ENCODE measurements at regions not wholly inside any gene's neighbourhood (a gene's known extent, or its start where the extent isn't known, plus 50 kb on each side); places are given as distances from the start of the nearest gene placed in this dataset.

DNA sequence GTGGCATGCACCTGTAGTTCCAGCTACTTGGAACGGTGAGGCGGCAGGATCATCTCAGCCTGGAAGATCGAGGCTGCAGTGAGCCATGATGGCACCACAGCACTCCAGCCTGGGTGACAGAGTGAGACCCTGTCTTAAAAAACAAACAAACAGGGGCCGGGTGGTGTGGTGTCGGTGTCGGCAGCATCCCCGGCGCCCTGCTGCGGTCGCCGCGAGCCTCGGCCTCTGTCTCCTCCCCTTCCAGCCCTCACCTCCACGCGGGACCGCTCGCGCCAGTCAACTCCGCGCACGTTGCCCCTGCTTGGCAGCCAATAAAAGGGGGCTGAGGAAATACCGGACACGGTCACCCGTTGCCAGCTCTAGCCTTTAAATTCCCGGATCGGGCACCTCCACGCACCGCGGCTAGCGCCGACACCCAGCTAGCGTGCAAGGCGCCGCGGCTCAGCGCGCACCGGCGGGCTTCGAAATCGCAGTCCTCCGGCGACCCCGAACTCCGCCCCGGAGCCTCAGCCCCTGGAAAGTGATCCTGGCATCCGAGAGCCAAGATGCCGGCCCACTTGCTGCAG is 204.7 kb downstream of the CDRT15L2 start:
- TF ChIP-seq, protein P1, sequence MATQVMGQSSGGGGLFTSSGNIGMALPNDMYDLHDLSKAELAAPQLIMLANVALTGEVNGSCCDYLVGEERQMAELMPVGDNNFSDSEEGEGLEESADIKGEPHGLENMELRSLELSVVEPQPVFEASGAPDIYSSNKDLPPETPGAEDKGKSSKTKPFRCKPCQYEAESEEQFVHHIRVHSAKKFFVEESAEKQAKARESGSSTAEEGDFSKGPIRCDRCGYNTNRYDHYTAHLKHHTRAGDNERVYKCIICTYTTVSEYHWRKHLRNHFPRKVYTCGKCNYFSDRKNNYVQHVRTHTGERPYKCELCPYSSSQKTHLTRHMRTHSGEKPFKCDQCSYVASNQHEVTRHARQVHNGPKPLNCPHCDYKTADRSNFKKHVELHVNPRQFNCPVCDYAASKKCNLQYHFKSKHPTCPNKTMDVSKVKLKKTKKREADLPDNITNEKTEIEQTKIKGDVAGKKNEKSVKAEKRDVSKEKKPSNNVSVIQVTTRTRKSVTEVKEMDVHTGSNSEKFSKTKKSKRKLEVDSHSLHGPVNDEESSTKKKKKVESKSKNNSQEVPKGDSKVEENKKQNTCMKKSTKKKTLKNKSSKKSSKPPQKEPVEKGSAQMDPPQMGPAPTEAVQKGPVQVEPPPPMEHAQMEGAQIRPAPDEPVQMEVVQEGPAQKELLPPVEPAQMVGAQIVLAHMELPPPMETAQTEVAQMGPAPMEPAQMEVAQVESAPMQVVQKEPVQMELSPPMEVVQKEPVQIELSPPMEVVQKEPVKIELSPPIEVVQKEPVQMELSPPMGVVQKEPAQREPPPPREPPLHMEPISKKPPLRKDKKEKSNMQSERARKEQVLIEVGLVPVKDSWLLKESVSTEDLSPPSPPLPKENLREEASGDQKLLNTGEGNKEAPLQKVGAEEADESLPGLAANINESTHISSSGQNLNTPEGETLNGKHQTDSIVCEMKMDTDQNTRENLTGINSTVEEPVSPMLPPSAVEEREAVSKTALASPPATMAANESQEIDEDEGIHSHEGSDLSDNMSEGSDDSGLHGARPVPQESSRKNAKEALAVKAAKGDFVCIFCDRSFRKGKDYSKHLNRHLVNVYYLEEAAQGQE (IDR thresholded peaks at IDR 0.05; ENCODE audit: low read depth): no peak
- TF ChIP-seq FOXM1 (IDR thresholded peaks at IDR 0.05; ENCODE audit: borderline replicate concordance, low read depth) (no peak), EP300 (IDR thresholded peaks at IDR 0.05; ENCODE audit: borderline replicate concordance) (no peak), YY1 (IDR thresholded peaks at IDR 0.05; ENCODE audit: low read depth) (no peak), ZBTB7A (IDR thresholded peaks at IDR 0.05; ENCODE audit: low read depth) (no peak), CEBPB (IDR thresholded peaks at IDR 0.05) (no peak), TCF12 (IDR thresholded peaks at IDR 0.05; ENCODE audit: low read depth) (no peak), RAD21 (IDR thresholded peaks at IDR 0.05; ENCODE audit: low read depth) (no peak), CREB1 (IDR thresholded peaks at IDR 0.05; ENCODE audit: low read depth) (no peak), TAF1 (IDR thresholded peaks at IDR 0.05; ENCODE audit: low read depth) (no peak), NFIC (IDR thresholded peaks at IDR 0.05) (no peak), EGR1 (IDR thresholded peaks at IDR 0.05) (no peak), TEAD4 (IDR thresholded peaks at IDR 0.05) (no peak)
- TF ChIP-seq, protein P2, sequence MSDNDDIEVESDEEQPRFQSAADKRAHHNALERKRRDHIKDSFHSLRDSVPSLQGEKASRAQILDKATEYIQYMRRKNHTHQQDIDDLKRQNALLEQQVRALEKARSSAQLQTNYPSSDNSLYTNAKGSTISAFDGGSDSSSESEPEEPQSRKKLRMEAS (IDR thresholded peaks at IDR 0.05): no peak
- TF ChIP-seq, protein P3, sequence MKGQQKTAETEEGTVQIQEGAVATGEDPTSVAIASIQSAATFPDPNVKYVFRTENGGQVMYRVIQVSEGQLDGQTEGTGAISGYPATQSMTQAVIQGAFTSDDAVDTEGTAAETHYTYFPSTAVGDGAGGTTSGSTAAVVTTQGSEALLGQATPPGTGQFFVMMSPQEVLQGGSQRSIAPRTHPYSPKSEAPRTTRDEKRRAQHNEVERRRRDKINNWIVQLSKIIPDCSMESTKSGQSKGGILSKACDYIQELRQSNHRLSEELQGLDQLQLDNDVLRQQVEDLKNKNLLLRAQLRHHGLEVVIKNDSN (IDR thresholded peaks at IDR 0.05): no peak

DNA sequence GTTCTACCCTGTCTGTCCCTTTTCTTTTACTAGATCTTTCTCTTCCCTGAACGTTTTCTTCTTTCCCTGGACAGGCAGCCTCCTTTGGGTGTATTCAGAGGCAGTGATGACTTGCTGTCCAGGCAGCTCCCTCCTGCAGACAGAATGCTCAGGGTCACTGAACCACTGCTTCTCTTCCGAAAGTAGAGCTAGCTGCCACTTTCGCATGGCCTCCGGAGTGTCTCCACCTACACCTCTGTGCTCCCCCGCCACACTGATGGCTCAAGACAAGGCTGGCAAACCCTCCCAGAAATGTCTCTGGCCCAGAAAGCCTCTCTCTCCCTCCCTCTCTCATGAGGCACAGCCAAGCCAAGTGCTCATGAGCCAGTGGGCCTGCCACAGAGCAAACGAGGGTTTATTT is 207.8 kb downstream of the CDRT15L2 start:
- TF ChIP-seq, protein P2 (IDR thresholded peaks at IDR 0.05): no peak
- TF ChIP-seq CEBPB (IDR thresholded peaks at IDR 0.05): no peak
- no peak for TF ChIP-seq TEAD4 (IDR thresholded peaks at IDR 0.05)
- no peak for TF ChIP-seq TAF1 (IDR thresholded peaks at IDR 0.05; ENCODE audit: low read depth)
- TF ChIP-seq YY1 (IDR thresholded peaks at IDR 0.05; ENCODE audit: low read depth): no peak
- TF ChIP-seq EP300 (IDR thresholded peaks at IDR 0.05; ENCODE audit: borderline replicate concordance): no peak
- TF ChIP-seq, protein P3 (IDR thresholded peaks at IDR 0.05): no peak
- TF ChIP-seq, protein P1 (IDR thresholded peaks at IDR 0.05; ENCODE audit: low read depth): no peak
- TF ChIP-seq TCF12 (IDR thresholded peaks at IDR 0.05; ENCODE audit: low read depth): no peak
- no peak for TF ChIP-seq ZBTB7A (IDR thresholded peaks at IDR 0.05; ENCODE audit: low read depth)
- no peak for TF ChIP-seq CREB1 (IDR thresholded peaks at IDR 0.05; ENCODE audit: low read depth)
- no peak for TF ChIP-seq NFIC (IDR thresholded peaks at IDR 0.05)
- TF ChIP-seq RAD21 (IDR thresholded peaks at IDR 0.05; ENCODE audit: low read depth): no peak
- no peak for TF ChIP-seq FOXM1 (IDR thresholded peaks at IDR 0.05; ENCODE audit: borderline replicate concordance, low read depth)
- no peak for TF ChIP-seq EGR1 (IDR thresholded peaks at IDR 0.05)

DNA sequence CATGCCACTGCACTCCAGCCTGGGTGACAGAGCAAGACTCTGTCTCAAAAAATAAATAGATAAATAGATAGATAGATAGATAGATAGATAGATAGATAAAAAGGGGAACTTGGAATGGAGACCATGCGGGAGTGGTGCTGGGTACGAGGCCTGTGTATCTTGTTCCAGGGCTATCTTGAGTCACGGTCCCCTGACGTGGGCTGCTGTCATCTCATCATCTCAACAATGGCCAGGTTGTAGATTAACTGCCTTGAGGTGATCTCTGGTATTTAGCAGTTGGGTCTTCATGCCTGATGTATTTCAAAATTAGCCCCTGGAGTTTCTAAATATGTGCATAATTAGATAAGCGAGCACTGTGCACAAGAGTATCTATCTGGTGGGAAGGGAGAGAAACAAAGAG is 212.1 kb downstream of the CDRT15L2 start:
- TF ChIP-seq EP300 (IDR thresholded peaks at IDR 0.05; ENCODE audit: borderline replicate concordance) (no peak), TEAD4 (IDR thresholded peaks at IDR 0.05) (no peak), ZBTB7A (IDR thresholded peaks at IDR 0.05; ENCODE audit: low read depth) (no peak)
- TF ChIP-seq, protein P2 (IDR thresholded peaks at IDR 0.05): no peak

DNA sequence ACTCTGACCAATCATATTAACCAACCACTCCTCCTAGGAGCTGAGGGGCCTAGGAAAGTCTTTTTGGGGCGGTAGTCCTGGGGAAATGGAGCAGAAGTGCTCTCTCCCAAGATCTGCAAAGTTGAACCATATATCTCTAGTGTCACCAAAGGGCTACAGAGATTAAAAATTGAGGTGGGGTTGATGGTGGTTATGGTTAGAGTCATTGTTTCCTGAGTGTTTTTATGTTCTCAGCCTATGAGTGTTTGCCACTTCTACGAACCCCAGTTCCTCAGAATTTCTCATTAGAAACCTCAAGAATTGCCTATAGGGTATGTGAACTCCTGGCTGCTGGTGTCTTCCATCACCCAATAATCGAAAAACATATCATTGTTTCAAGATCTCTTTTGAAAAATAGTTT is 217.8 kb downstream of the CDRT15L2 start:
- TF ChIP-seq EGR1 (IDR thresholded peaks at IDR 0.05): no peak
- no peak for TF ChIP-seq YY1 (IDR thresholded peaks at IDR 0.05; ENCODE audit: low read depth)
- TF ChIP-seq RAD21 (IDR thresholded peaks at IDR 0.05; ENCODE audit: low read depth): no peak
- TF ChIP-seq FOXM1 (IDR thresholded peaks at IDR 0.05; ENCODE audit: borderline replicate concordance, low read depth): no peak
- no peak for TF ChIP-seq CREB1 (IDR thresholded peaks at IDR 0.05; ENCODE audit: low read depth)
- TF ChIP-seq, protein P3 (IDR thresholded peaks at IDR 0.05): no peak
- no peak for TF ChIP-seq EP300 (IDR thresholded peaks at IDR 0.05; ENCODE audit: borderline replicate concordance)
- no peak for TF ChIP-seq TCF12 (IDR thresholded peaks at IDR 0.05; ENCODE audit: low read depth)
- TF ChIP-seq, protein P1 (IDR thresholded peaks at IDR 0.05; ENCODE audit: low read depth): no peak
- TF ChIP-seq, protein P2 (IDR thresholded peaks at IDR 0.05): no peak
- TF ChIP-seq TAF1 (IDR thresholded peaks at IDR 0.05; ENCODE audit: low read depth): no peak
